ENCODE measurements at regions not wholly inside any gene's neighbourhood (a gene's known extent, or its start where the extent isn't known, plus 50 kb on each side); places are given as distances from the start of the nearest gene placed in this dataset.

- TF ChIP-seq CTCF (conservative IDR thresholded peaks at IDR 0.05; ENCODE audit: low read length), result no peak
- no peak for TF ChIP-seq EZH2phosphoT487 (IDR thresholded peaks at IDR 0.05; ENCODE audit: borderline replicate concordance)
These were observed 1272.9 kb downstream of the ROBO1 start for GRCh38 chr3:78494851-78495250.
